ENCODE measurements at regions not wholly inside any gene's neighbourhood (a gene's known extent, or its start where the extent isn't known, plus 50 kb on each side); places are given as distances from the start of the nearest gene placed in this dataset.

- ATAC-seq: no peak
- no TSS peak for BruUV-seq (replicated peaks)
Measured at GRCh38 chr3:94524102-94524919, 461.4 kb downstream of the NSUN3 start.

More at GRCh38 chr3:94524102-94524919, 461.4 kb downstream of the NSUN3 start:
- H3K9me3 ChIP-seq (ENCODE audit: control insufficient read depth in 1 of 2, insufficient read depth in 1 of 2, low read depth in 1 of 2, low read length in 2 of 2): peaks cover 7 to 12% of the 10 kb centered on the region in 2 experiments; a peak in 2 of 4 replicates
- no peak for DNase-seq (ENCODE audit: low read depth, low spot score)
- H3K27ac ChIP-seq (ENCODE audit: low read depth, low read length): no peak overlapping the region
- no peaks in the 10 kb centered on the region for H3K4me1 ChIP-seq (ENCODE audit: control insufficient read depth in 1 of 2, insufficient read depth in 2 of 2, low read length in 2 of 2)
- H3K79me2 ChIP-seq (ENCODE audit: insufficient read depth, low read length): no peaks in the 10 kb centered on the region
- no peaks in the 10 kb centered on the region for H3K27me3 ChIP-seq (ENCODE audit: insufficient read depth, low read length)
- H3K4me2 ChIP-seq (ENCODE audit: low read length): no peak overlapping the region
- no peaks in the 10 kb centered on the region for H3K9me2 ChIP-seq (ENCODE audit: insufficient read depth)
- ChIA-PET CTCF (no interaction called here), POLR2A (no interaction called here), RAD21 (ENCODE audit: low non-redundant PET in 1 of 2, low total read pairs in 2 of 2, uncharacterized antibody in 2 of 2, unreplicated experiment in 2 of 2) (no interaction called here)
- TF ChIP-seq FOSL1 (IDR thresholded peaks at IDR 0.05; ENCODE audit: low read depth): no peak
- TF ChIP-seq POLR2A (IDR thresholded peaks at IDR 0.05; ENCODE audit: borderline replicate concordance, extremely low read depth, insufficient read depth, insufficient read length): no peak
- no peak for TF ChIP-seq SRF (IDR thresholded peaks at IDR 0.05; ENCODE audit: low read depth)
- TF ChIP-seq TCF7L2 (IDR thresholded peaks at IDR 0.05; ENCODE audit: borderline replicate concordance, extremely low read depth, insufficient read depth, insufficient read length): no peak
- no peak for TF ChIP-seq CTCF (IDR thresholded peaks at IDR 0.05 in 2 of 3, conservative IDR thresholded peaks at IDR 0.05 in 1 of 3; ENCODE audit: borderline replicate concordance in 1 of 3, insufficient read depth in 1 of 3, low read depth in 2 of 3, low read length in 2 of 3)
- no peak for TF ChIP-seq RAD21 (IDR thresholded peaks at IDR 0.05; ENCODE audit: low read depth)
- TF ChIP-seq EZH2phosphoT487 (IDR thresholded peaks at IDR 0.05; ENCODE audit: borderline replicate concordance): no peak
- TF ChIP-seq REST (IDR thresholded peaks at IDR 0.05; ENCODE audit: low read depth): no peak
- no peak for TF ChIP-seq ATF3 (IDR thresholded peaks at IDR 0.05)
- no peak for TF ChIP-seq CBX3 (IDR thresholded peaks at IDR 0.05; ENCODE audit: low read depth)
- no peak for TF ChIP-seq JUND (IDR thresholded peaks at IDR 0.05)
- no peak for TF ChIP-seq POLR2AphosphoS5 (IDR thresholded peaks at IDR 0.05; ENCODE audit: low read depth, low read length)
- no peak for TF ChIP-seq EZH2 (IDR thresholded peaks at IDR 0.05)
- TF ChIP-seq SIN3A (IDR thresholded peaks at IDR 0.05; ENCODE audit: low read depth): no peak
- TF ChIP-seq ZBTB33 (IDR thresholded peaks at IDR 0.05; ENCODE audit: extremely low read depth, insufficient replicate concordance, low read length): no peak
- TF ChIP-seq EGR1 (IDR thresholded peaks at IDR 0.05; ENCODE audit: low read depth): no peak
- no peak for TF ChIP-seq ZFX (IDR thresholded peaks at IDR 0.05)
- no peak for TF ChIP-seq ZNF274 (IDR thresholded peaks at IDR 0.05; ENCODE audit: low read depth, low read length)
- TF ChIP-seq CEBPB (IDR thresholded peaks at IDR 0.05; ENCODE audit: low read depth): no peak
- H2AFZ ChIP-seq (ENCODE audit: low read depth, low read length, poor library complexity, severe bottlenecking): no peak overlapping the region
- H3K9ac ChIP-seq (ENCODE audit: low read length): no peak overlapping the region
- no peaks in the 10 kb centered on the region for H3K36me3 ChIP-seq (ENCODE audit: control insufficient read depth in 1 of 2, insufficient read depth in 2 of 2, low read length in 2 of 2)
- no peaks in the 10 kb centered on the region for H4K20me1 ChIP-seq (ENCODE audit: insufficient read depth)
- intact Hi-C loops (cut with micrococcal nuclease): no loop called here
- H3K4me3 ChIP-seq (replicated peaks in 1 of 2; ENCODE audit: low read depth in 1 of 2, low read length in 2 of 2): no peak overlapping the region
